ENCODE measurements at regions not wholly inside any gene's neighbourhood (a gene's known extent, or its start where the extent isn't known, plus 50 kb on each side); places are given as distances from the start of the nearest gene placed in this dataset.

GRCh38 chr2:204431529-204431928 is 113.7 kb upstream of the PARD3B start:
- no peak overlapping the region for H3K4me3 ChIP-seq (ENCODE audit: low read length in 2 of 2)
- POLR2A ChIA-PET (ENCODE audit: partially characterized antibody): no interaction called here
- H3K9me3 ChIP-seq (ENCODE audit: control insufficient read depth in 1 of 2, low read length in 2 of 2): no peaks in the 10 kb centered on the region
- no peaks in the 10 kb centered on the region for H3K4me1 ChIP-seq (ENCODE audit: insufficient read depth, low read length)
- H3K27me3 Mint-ChIP-seq: peaks cover 2 to 10% of the 10 kb centered on the region in 2 donors
- H3K4me3 Mint-ChIP-seq: no peak overlapping the region
- H3K27me3 ChIP-seq (ENCODE audit: insufficient read depth, low read length): no peaks in the 10 kb centered on the region
- no peak for DNase-seq
- intact Hi-C loops (cut with micrococcal nuclease): no loop called here
- no peaks in the 10 kb centered on the region for H3K36me3 Mint-ChIP-seq
- CTCF ChIA-PET (ENCODE audit: partially characterized antibody): no interaction called here
- no peaks in the 10 kb centered on the region for H3K36me3 ChIP-seq (ENCODE audit: insufficient read depth, low read length)
- H3K27ac Mint-ChIP-seq: no peak overlapping the region
- H3K9me3 Mint-ChIP-seq: peaks cover 0 to 19% (median 12%) of the 10 kb centered on the region in 8 donors
- H3K27ac ChIP-seq (ENCODE audit: low read depth, low read length): no peak overlapping the region
- H3K4me1 Mint-ChIP-seq: no peaks in the 10 kb centered on the region

- intact Hi-C loops (cut with micrococcal nuclease): no loop called here
- H3K4me3 ChIP-seq (ENCODE audit: low read length in 2 of 2): no peak overlapping the region
- no peaks in the 10 kb centered on the region for H3K4me1 ChIP-seq (ENCODE audit: insufficient read depth, low read length)
- Mint-ChIP-seq H3K36me3 (no peaks in the 10 kb centered on the region), H3K4me1 (no peaks in the 10 kb centered on the region), H3K9me3 (peaks cover 0 to 19% (median 12%) of the 10 kb centered on the region in 8 donors), H3K27me3 (peaks cover 2 to 10% of the 10 kb centered on the region in 2 donors), H3K4me3 (no peak overlapping the region), H3K27ac (no peak overlapping the region)
- POLR2A ChIA-PET (ENCODE audit: partially characterized antibody): no interaction called here
- no peak overlapping the region for H3K27ac ChIP-seq (ENCODE audit: low read depth, low read length)
- CTCF ChIA-PET (ENCODE audit: partially characterized antibody): no interaction called here
- no peaks in the 10 kb centered on the region for H3K36me3 ChIP-seq (ENCODE audit: insufficient read depth, low read length)
- H3K27me3 ChIP-seq (ENCODE audit: insufficient read depth, low read length): no peaks in the 10 kb centered on the region
- H3K9me3 ChIP-seq (ENCODE audit: control insufficient read depth in 1 of 2, low read length in 2 of 2): no peaks in the 10 kb centered on the region
- no peak for DNase-seq
These were observed 113.1 kb upstream of the PARD3B start for GRCh38 chr2:204432196-204432595.

GRCh38 chr2:204434660-204435462 is 110.4 kb upstream of the PARD3B start:
- intact Hi-C loops (cut with micrococcal nuclease): no loop called here
- no peak overlapping the region for H3K27ac ChIP-seq (ENCODE audit: low read depth, low read length)
- no peaks in the 10 kb centered on the region for H3K4me1 ChIP-seq (ENCODE audit: insufficient read depth, low read length)
- Mint-ChIP-seq H3K36me3 (no peaks in the 10 kb centered on the region), H3K4me1 (no peaks in the 10 kb centered on the region), H3K27me3 (peaks cover 9 to 12% of the 10 kb centered on the region in 2 donors), H3K4me3 (no peak overlapping the region), H3K27ac (no peak overlapping the region), H3K9me3 (peaks cover 0 to 19% (median 13%) of the 10 kb centered on the region in 8 donors)
- no peak for DNase-seq
- H3K36me3 ChIP-seq (ENCODE audit: insufficient read depth, low read length): no peaks in the 10 kb centered on the region
- no peak overlapping the region for H3K4me3 ChIP-seq (ENCODE audit: low read length in 2 of 2)
- no peaks in the 10 kb centered on the region for H3K9me3 ChIP-seq (ENCODE audit: control insufficient read depth in 1 of 2, low read length in 2 of 2)
- ChIA-PET CTCF (ENCODE audit: partially characterized antibody) (no interaction called here), POLR2A (ENCODE audit: partially characterized antibody) (no interaction called here)
- no peaks in the 10 kb centered on the region for H3K27me3 ChIP-seq (ENCODE audit: insufficient read depth, low read length)

GRCh38 chr2:204436230-204436629 is 109.0 kb upstream of the PARD3B start:
- Mint-ChIP-seq H3K9me3 (peaks cover 0 to 19% (median 14%) of the 10 kb centered on the region in 8 donors), H3K4me3 (no peak overlapping the region), H3K36me3 (no peaks in the 10 kb centered on the region), H3K27ac (no peak overlapping the region), H3K27me3 (peaks cover 10 to 12% of the 10 kb centered on the region in 2 donors), H3K4me1 (no peaks in the 10 kb centered on the region)
- ChIA-PET CTCF (ENCODE audit: partially characterized antibody) (no interaction called here), POLR2A (ENCODE audit: partially characterized antibody) (no interaction called here)
- H3K27me3 ChIP-seq (ENCODE audit: insufficient read depth, low read length): no peaks in the 10 kb centered on the region
- H3K9me3 ChIP-seq (ENCODE audit: control insufficient read depth in 1 of 2, low read length in 2 of 2): no peaks in the 10 kb centered on the region
- H3K36me3 ChIP-seq (ENCODE audit: insufficient read depth, low read length): no peaks in the 10 kb centered on the region
- DNase-seq: no peak
- H3K4me1 ChIP-seq (ENCODE audit: insufficient read depth, low read length): no peaks in the 10 kb centered on the region
- intact Hi-C loops (cut with micrococcal nuclease): no loop called here
- H3K27ac ChIP-seq (ENCODE audit: low read depth, low read length): no peak overlapping the region
- no peak overlapping the region for H3K4me3 ChIP-seq (ENCODE audit: low read length in 2 of 2)

GRCh38 chr2:204437408-204437807 is 107.9 kb upstream of the PARD3B start:
- H3K27ac Mint-ChIP-seq: no peak overlapping the region
- ChIA-PET CTCF (ENCODE audit: partially characterized antibody) (no interaction called here), POLR2A (ENCODE audit: partially characterized antibody) (no interaction called here)
- no peaks in the 10 kb centered on the region for H3K27me3 ChIP-seq (ENCODE audit: insufficient read depth, low read length)
- H3K27me3 Mint-ChIP-seq: peaks cover 6 to 15% of the 10 kb centered on the region in 2 donors
- intact Hi-C loops (cut with micrococcal nuclease): no loop called here
- no peak overlapping the region for H3K27ac ChIP-seq (ENCODE audit: low read depth, low read length)
- H3K36me3 ChIP-seq (ENCODE audit: insufficient read depth, low read length): no peaks in the 10 kb centered on the region
- H3K4me3 Mint-ChIP-seq: no peak overlapping the region
- H3K4me1 Mint-ChIP-seq: no peaks in the 10 kb centered on the region
- H3K4me3 ChIP-seq (ENCODE audit: low read length in 2 of 2): no peak overlapping the region
- no peaks in the 10 kb centered on the region for H3K36me3 Mint-ChIP-seq
- DNase-seq: no peak
- no peaks in the 10 kb centered on the region for H3K9me3 ChIP-seq (ENCODE audit: control insufficient read depth in 1 of 2, low read length in 2 of 2)
- H3K9me3 Mint-ChIP-seq: peaks cover 0 to 14% (median 7%) of the 10 kb centered on the region in 8 donors
- H3K4me1 ChIP-seq (ENCODE audit: insufficient read depth, low read length): no peaks in the 10 kb centered on the region

GRCh38 chr2:204437815-204438756 is 107.2 kb upstream of the PARD3B start:
- H3K9me3 ChIP-seq (ENCODE audit: control insufficient read depth in 1 of 2, low read length in 2 of 2): no peaks in the 10 kb centered on the region
- intact Hi-C loops (cut with micrococcal nuclease): no loop called here
- Mint-ChIP-seq H3K36me3 (no peaks in the 10 kb centered on the region), H3K4me1 (no peaks in the 10 kb centered on the region), H3K27me3 (peaks cover 6 to 17% of the 10 kb centered on the region in 2 donors), H3K4me3 (no peak overlapping the region), H3K27ac (no peak overlapping the region), H3K9me3 (peaks cover 0 to 10% (median 2%) of the 10 kb centered on the region in 8 donors)
- CTCF ChIA-PET (ENCODE audit: partially characterized antibody): no interaction called here
- no peak for DNase-seq
- POLR2A ChIA-PET (ENCODE audit: partially characterized antibody): no interaction called here
- H3K4me3 ChIP-seq (ENCODE audit: low read length in 2 of 2): no peak overlapping the region
- no peaks in the 10 kb centered on the region for H3K4me1 ChIP-seq (ENCODE audit: insufficient read depth, low read length)
- H3K27me3 ChIP-seq (ENCODE audit: insufficient read depth, low read length): no peaks in the 10 kb centered on the region
- H3K27ac ChIP-seq (ENCODE audit: low read depth, low read length): no peak overlapping the region
- H3K36me3 ChIP-seq (ENCODE audit: insufficient read depth, low read length): no peaks in the 10 kb centered on the region

GRCh38 chr2:204441316-204441715 is 104.0 kb upstream of the PARD3B start:
- peaks cover 2 to 21% (median 7%) of the 10 kb centered on the region in 8 donors for H3K9me3 Mint-ChIP-seq
- no peak overlapping the region for H3K4me3 Mint-ChIP-seq
- H3K27me3 ChIP-seq (ENCODE audit: insufficient read depth, low read length): no peaks in the 10 kb centered on the region
- no peaks in the 10 kb centered on the region for H3K36me3 ChIP-seq (ENCODE audit: insufficient read depth, low read length)
- H3K27me3 Mint-ChIP-seq: peaks cover 4 to 16% of the 10 kb centered on the region in 2 donors
- no peaks in the 10 kb centered on the region for H3K9me3 ChIP-seq (ENCODE audit: control insufficient read depth in 1 of 2, low read length in 2 of 2)
- ChIA-PET POLR2A (ENCODE audit: partially characterized antibody) (no interaction called here), CTCF (ENCODE audit: partially characterized antibody) (no interaction called here)
- no peak overlapping the region for H3K27ac ChIP-seq (ENCODE audit: low read depth, low read length)
- H3K27ac Mint-ChIP-seq: no peak overlapping the region
- H3K4me1 Mint-ChIP-seq: no peaks in the 10 kb centered on the region
- H3K4me3 ChIP-seq (ENCODE audit: low read length in 2 of 2): no peak overlapping the region
- H3K4me1 ChIP-seq (ENCODE audit: insufficient read depth, low read length): no peaks in the 10 kb centered on the region
- intact Hi-C loops (cut with micrococcal nuclease): no loop called here
- no peaks in the 10 kb centered on the region for H3K36me3 Mint-ChIP-seq
- DNase-seq: no peak

All from CD4-positive, alpha-beta memory T cell (primary cell).